Amygdala (tissue), 56 donors: ENCODE measurements at regions not wholly inside any gene's neighbourhood (a gene's known extent, or its start where the extent isn't known, plus 50 kb on each side); places are given as distances from the start of the nearest gene placed in this dataset.
A peak's percentile ranks its signal among the peaks of the same experiment; 100 is the strongest.
"Not testable (repeated sequence)": the region's sequence is repeated elsewhere in the genome, so short reads cannot be mapped to it uniquely, and the experiment has no call there.

Experiments
- DNase-seq, 56 donors: peaks; one replicate each; lab custom pipeline; 2025; lab: John Stamatoyannopoulos, UW

- no peak for DNase-seq
Measured at GRCh38 chr3:177249203-177249602, 51.9 kb upstream of the TBL1XR1 start.

GRCh38 chr3:177250151-177250550 lies 52.9 kb upstream of the TBL1XR1 start:
- DNase-seq = no peak

- DNase-seq = no peak
Measured at GRCh38 chr3:177251755-177252154, 54.5 kb upstream of the TBL1XR1 start.

- DNase-seq = no peak
Measured at GRCh38 chr3:177257006-177257405, 59.7 kb upstream of the TBL1XR1 start.

- DNase-seq = no peak
Measured at GRCh38 chr3:177257625-177258024, 60.3 kb upstream of the TBL1XR1 start.

GRCh38 chr3:177262396-177262795 lies 65.1 kb upstream of the TBL1XR1 start:
- DNase-seq = no peak

- DNase-seq = peak in 1 of 56 donors; percentile 0
Measured at GRCh38 chr3:177263615-177264368, 66.5 kb upstream of the TBL1XR1 start.

GRCh38 chr3:177271811-177272501 lies 74.7 kb upstream of the TBL1XR1 start:
- DNase-seq = not testable (repeated sequence)

- no peak for DNase-seq
Measured at GRCh38 chr3:177278016-177278415, 80.7 kb upstream of the TBL1XR1 start.

- DNase-seq = no peak
Measured at GRCh38 chr3:177279118-177279815, 82.0 kb upstream of the TBL1XR1 start.

GRCh38 chr3:177281292-177282118 lies 84.2 kb upstream of the TBL1XR1 start:
- no peak for DNase-seq

GRCh38 chr3:177282119-177282655 lies 84.9 kb upstream of the TBL1XR1 start:
- no peak for DNase-seq

GRCh38 chr3:177283983-177284382 lies 86.7 kb upstream of the TBL1XR1 start:
- no peak for DNase-seq

- peak in 1 of 56 donors; percentile 1 for DNase-seq
Measured at GRCh38 chr3:177284383-177284881, 87.2 kb upstream of the TBL1XR1 start.

- no peak for DNase-seq
Measured at GRCh38 chr3:177286034-177286433, 88.8 kb upstream of the TBL1XR1 start.

GRCh38 chr3:177287231-177287630 lies 89.9 kb upstream of the TBL1XR1 start:
- no peak for DNase-seq

- DNase-seq = no peak
Measured at GRCh38 chr3:177290633-177291032, 93.4 kb upstream of the TBL1XR1 start.

- no peak for DNase-seq
Measured at GRCh38 chr3:177294221-177294620, 96.9 kb upstream of the TBL1XR1 start.

- DNase-seq = no peak
Measured at GRCh38 chr3:177295116-177295515, 97.8 kb upstream of the TBL1XR1 start.

GRCh38 chr3:177299250-177299649 lies 102.0 kb upstream of the TBL1XR1 start:
- no peak for DNase-seq
